ENCODE measurements at regions not wholly inside any gene's neighbourhood (a gene's known extent, or its start where the extent isn't known, plus 50 kb on each side); places are given as distances from the start of the nearest gene placed in this dataset.

DNA sequence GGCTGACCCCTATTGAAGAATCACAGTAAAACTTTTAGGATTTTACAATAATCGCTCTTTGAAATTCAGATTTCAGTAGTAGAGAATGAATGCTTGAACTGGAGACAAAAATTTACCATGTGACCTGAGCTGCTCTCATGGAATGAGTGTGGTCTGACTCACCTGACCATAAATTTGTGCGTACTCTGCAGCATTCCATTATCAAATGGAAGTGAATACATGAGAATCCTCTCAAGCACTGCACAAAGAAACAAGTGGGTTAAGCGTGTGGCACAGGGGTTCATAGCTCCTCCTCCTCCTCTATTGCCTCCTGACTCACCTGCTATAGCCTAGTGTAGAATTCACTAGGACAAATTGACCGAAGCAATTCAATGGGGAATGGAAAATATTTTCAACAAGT, 269.8 kb upstream of the CDH9 start:
- TF ChIP-seq POLR2AphosphoS5 (IDR thresholded peaks at IDR 0.05; ENCODE audit: insufficient read depth, low read depth, low read length) (no peak), POLR2A (IDR thresholded peaks at IDR 0.05; ENCODE audit: low read depth, low read length) (no peak), GATA2 (IDR thresholded peaks at IDR 0.05; ENCODE audit: insufficient read depth, insufficient read length, low read depth, low read length) (no peak)

All from endothelial cell of umbilical vein (primary cell).